ENCODE measurements at regions not wholly inside any gene's neighbourhood (a gene's known extent, or its start where the extent isn't known, plus 50 kb on each side); places are given as distances from the start of the nearest gene placed in this dataset.

GRCh38 chr20:58045579-58045978, 182.9 kb downstream of the ANKRD60 start:
- Mint-ChIP-seq H3K4me1 (ENCODE audit: low read depth, unreplicated experiment) (no peaks in the 10 kb centered on the region), H3K9me3 (ENCODE audit: unreplicated experiment) (no peaks in the 10 kb centered on the region), H3K4me3 (ENCODE audit: unreplicated experiment) (no peak overlapping the region), H3K27me3 (ENCODE audit: insufficient read depth, unreplicated experiment) (peaks cover 8% of the 10 kb centered on the region), H3K27ac (ENCODE audit: unreplicated experiment) (no peak overlapping the region), H3K36me3 (ENCODE audit: insufficient read depth, unreplicated experiment) (no peaks in the 10 kb centered on the region)
- H3K27me3 ChIP-seq (replicated peaks; ENCODE audit: control insufficient read depth, insufficient read depth, low read length), result no peaks in the 10 kb centered on the region
- BruUV-seq (replicated peaks), result no TSS peak
- no peaks in the 10 kb centered on the region for H3K9me3 ChIP-seq
- no peak for DNase-seq
- ChIA-PET POLR2A (no interaction called here), CTCF (no interaction called here)
- no peak overlapping the region for H3K4me3 ChIP-seq (ENCODE audit: low read depth, low read length)
- no peaks in the 10 kb centered on the region for H3K4me1 ChIP-seq
- H3K36me3 ChIP-seq (ENCODE audit: control insufficient read depth, insufficient read depth, low read length), result no peaks in the 10 kb centered on the region
- intact Hi-C loops (cut with micrococcal nuclease; ENCODE audit: unreplicated experiment), result no loop called here
- TF ChIP-seq, protein P1, sequence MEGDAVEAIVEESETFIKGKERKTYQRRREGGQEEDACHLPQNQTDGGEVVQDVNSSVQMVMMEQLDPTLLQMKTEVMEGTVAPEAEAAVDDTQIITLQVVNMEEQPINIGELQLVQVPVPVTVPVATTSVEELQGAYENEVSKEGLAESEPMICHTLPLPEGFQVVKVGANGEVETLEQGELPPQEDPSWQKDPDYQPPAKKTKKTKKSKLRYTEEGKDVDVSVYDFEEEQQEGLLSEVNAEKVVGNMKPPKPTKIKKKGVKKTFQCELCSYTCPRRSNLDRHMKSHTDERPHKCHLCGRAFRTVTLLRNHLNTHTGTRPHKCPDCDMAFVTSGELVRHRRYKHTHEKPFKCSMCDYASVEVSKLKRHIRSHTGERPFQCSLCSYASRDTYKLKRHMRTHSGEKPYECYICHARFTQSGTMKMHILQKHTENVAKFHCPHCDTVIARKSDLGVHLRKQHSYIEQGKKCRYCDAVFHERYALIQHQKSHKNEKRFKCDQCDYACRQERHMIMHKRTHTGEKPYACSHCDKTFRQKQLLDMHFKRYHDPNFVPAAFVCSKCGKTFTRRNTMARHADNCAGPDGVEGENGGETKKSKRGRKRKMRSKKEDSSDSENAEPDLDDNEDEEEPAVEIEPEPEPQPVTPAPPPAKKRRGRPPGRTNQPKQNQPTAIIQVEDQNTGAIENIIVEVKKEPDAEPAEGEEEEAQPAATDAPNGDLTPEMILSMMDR (IDR thresholded peaks at IDR 0.05; ENCODE audit: insufficient read depth in 1 of 2, low read depth in 1 of 2, low read length in 1 of 2, severe bottlenecking in 1 of 2, unreplicated experiment in 1 of 2), result no peak

DNA sequence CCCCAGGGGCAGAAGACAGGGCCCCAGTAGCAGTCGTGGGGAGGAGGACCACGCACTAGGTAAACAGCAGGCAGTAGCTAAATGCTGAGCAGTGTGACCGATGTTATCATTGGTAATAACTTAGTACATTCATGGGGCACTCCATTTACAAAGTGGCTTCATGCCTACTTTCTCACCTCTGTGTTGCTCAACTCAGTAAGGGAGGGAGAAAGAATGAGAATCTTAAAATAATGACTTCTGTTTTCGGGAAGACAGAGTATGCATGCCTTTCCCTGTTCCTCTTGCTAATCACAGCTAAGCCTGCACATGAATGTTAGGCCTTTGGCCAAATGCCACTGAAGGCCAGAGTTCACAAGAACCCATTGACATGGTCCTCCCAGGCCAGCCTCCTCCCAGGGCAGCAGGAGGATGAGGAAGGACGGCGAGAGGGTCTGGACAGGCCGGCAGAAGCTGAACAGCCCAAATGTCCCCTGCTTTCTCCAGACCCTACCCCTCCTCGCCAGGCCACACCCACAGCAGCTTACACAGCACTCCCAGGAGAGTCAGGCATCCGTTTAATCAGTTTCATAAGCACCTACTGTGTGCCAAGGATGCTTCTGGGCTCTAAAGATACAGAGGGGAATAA, 183.4 kb downstream of the ANKRD60 start:
- intact Hi-C loops (cut with micrococcal nuclease; ENCODE audit: unreplicated experiment), result no loop called here
- no TSS peak for BruUV-seq (replicated peaks)
- peak in 1 of 2 experiments; percentile 36 for DNase-seq
- no peak overlapping the region for H3K27ac Mint-ChIP-seq (ENCODE audit: unreplicated experiment)
- no peaks in the 10 kb centered on the region for H3K9me3 ChIP-seq
- no peaks in the 10 kb centered on the region for H3K36me3 Mint-ChIP-seq (ENCODE audit: insufficient read depth, unreplicated experiment)
- no peaks in the 10 kb centered on the region for H3K36me3 ChIP-seq (ENCODE audit: control insufficient read depth, insufficient read depth, low read length)
- POLR2A ChIA-PET, result no interaction called here
- H3K4me1 ChIP-seq, result no peaks in the 10 kb centered on the region
- H3K4me1 Mint-ChIP-seq (ENCODE audit: low read depth, unreplicated experiment), result no peaks in the 10 kb centered on the region
- H3K27me3 ChIP-seq (replicated peaks; ENCODE audit: control insufficient read depth, insufficient read depth, low read length), result no peaks in the 10 kb centered on the region
- TF ChIP-seq, protein P1 (IDR thresholded peaks at IDR 0.05; ENCODE audit: insufficient read depth in 1 of 2, low read depth in 1 of 2, low read length in 1 of 2, severe bottlenecking in 1 of 2, unreplicated experiment in 1 of 2), result no peak
- no peaks in the 10 kb centered on the region for H3K9me3 Mint-ChIP-seq (ENCODE audit: unreplicated experiment)
- no peak overlapping the region for H3K4me3 ChIP-seq (ENCODE audit: low read depth, low read length)
- CTCF ChIA-PET, result no interaction called here
- H3K27me3 Mint-ChIP-seq (ENCODE audit: insufficient read depth, unreplicated experiment), result peaks cover 12% of the 10 kb centered on the region
- no peak overlapping the region for H3K4me3 Mint-ChIP-seq (ENCODE audit: unreplicated experiment)

GRCh38 chr20:58044286-58044685, 184.2 kb downstream of the ANKRD60 start:
- no peaks in the 10 kb centered on the region for H3K4me1 Mint-ChIP-seq (ENCODE audit: low read depth, unreplicated experiment)
- Histone ChIP-seq H3K9me3 (no peaks in the 10 kb centered on the region), H3K4me1 (no peaks in the 10 kb centered on the region), H3K36me3 (ENCODE audit: control insufficient read depth, insufficient read depth, low read length) (no peaks in the 10 kb centered on the region), H3K4me3 (ENCODE audit: low read depth, low read length) (no peak overlapping the region), H3K27me3 (replicated peaks; ENCODE audit: control insufficient read depth, insufficient read depth, low read length) (0 out of 2 replicates have a peak, but pooled peaks cover 1% of the 10 kb centered on the region)
- no peak overlapping the region for H3K4me3 Mint-ChIP-seq (ENCODE audit: unreplicated experiment)
- TF ChIP-seq, protein P1 (IDR thresholded peaks at IDR 0.05; ENCODE audit: insufficient read depth in 1 of 2, low read depth in 1 of 2, low read length in 1 of 2, severe bottlenecking in 1 of 2, unreplicated experiment in 1 of 2), result no peak
- no peaks in the 10 kb centered on the region for H3K9me3 Mint-ChIP-seq (ENCODE audit: unreplicated experiment)
- peaks cover 18% of the 10 kb centered on the region for H3K27me3 Mint-ChIP-seq (ENCODE audit: insufficient read depth, unreplicated experiment)
- DNase-seq, result peak in 1 of 2 experiments; percentile 32
- H3K36me3 Mint-ChIP-seq (ENCODE audit: insufficient read depth, unreplicated experiment), result no peaks in the 10 kb centered on the region
- intact Hi-C loops (cut with micrococcal nuclease; ENCODE audit: unreplicated experiment), result no loop called here
- BruUV-seq (replicated peaks), result no TSS peak
- no peak overlapping the region for H3K27ac Mint-ChIP-seq (ENCODE audit: unreplicated experiment)
- POLR2A ChIA-PET, result no interaction called here
- CTCF ChIA-PET, result no interaction called here
